NK-92 (cell line): ENCODE measurements at regions not wholly inside any gene's neighbourhood (a gene's known extent, or its start where the extent isn't known, plus 50 kb on each side); places are given as distances from the start of the nearest gene placed in this dataset.
"Not testable (repeated sequence)": the region's sequence is repeated elsewhere in the genome, so short reads cannot be mapped to it uniquely, and the experiment has no call there.

Experiments used
- DNase-seq: peaks from one replicate; lab custom pipeline; 2025; ENCODE audit not compliant: unreplicated experiment; lab: John Stamatoyannopoulos, UW

DNA sequence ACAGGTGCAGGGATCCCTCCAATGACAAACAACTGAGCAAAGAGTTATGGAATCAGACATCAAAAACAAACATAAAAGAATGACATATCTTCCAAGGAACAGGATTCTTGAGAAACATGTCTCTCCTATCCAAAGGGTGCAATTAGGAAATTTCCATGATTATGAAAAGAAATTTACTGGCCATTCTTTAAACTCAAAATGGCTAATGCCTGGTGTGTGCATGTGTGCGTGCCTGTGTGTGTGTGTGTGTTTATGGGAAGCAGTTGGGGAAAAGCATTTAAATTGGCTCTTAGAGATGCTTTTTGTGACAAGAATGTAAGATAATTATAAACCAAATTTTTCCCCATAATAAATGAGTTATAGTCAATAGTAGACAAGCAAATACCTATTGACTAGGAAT is 320.5 kb upstream of the THBS1 start:
- DNase-seq = no peak

DNA sequence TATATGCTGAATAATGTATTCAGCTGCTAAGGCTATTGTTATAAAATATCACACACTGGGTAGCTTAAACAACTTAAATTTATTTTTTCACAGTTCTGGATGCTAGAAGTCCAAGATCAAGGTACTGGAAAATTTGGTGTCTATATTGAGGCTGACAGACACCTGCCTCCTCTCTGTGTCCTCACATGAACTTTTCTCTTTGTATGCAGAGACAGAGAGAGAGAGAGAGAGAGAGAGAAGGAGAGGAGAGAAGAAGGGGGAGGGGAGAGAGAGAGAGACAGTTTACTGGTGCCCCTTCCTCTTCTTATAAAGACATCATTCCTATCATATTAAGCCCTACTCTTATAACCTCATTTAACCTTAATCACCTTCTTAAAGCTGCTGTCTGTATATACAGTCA is 320.1 kb upstream of the THBS1 start:
- no peak for DNase-seq

DNA sequence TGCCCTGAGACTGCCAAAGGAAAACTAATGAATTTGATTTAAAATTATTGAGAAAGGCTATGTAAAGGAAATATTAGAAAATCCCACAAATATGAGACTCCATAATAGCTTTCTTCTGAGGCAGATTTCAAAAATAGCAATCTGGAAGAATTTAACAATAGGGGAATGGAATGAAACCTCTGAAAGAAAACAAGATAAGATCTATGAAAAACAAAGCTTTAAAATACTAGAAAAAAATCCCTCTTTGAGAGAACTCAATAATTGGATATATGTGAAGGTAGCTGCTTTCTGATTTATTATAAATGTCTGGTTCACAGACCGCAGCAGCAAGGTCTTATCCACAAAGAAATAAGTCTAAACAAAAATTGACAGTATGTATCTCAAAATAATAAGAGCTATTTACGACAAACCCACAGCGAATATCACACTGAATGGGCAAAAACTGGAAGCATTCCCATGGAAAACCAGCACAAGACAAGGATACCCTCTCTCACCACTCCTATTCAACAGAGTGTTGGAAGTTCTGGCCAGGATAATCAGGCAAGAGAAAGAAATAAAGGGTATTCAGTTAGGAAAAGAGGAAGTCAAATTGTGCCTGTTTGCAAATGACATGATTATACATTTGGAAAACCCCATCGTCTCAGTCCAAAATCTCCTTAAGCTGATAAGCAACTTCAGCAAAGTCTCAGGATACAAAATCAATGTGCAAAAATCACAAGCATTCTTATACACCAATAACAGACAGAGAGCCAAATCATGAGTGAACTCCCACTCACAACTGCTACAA is 319.3 kb upstream of the THBS1 start:
- not testable (repeated sequence) for DNase-seq

DNA sequence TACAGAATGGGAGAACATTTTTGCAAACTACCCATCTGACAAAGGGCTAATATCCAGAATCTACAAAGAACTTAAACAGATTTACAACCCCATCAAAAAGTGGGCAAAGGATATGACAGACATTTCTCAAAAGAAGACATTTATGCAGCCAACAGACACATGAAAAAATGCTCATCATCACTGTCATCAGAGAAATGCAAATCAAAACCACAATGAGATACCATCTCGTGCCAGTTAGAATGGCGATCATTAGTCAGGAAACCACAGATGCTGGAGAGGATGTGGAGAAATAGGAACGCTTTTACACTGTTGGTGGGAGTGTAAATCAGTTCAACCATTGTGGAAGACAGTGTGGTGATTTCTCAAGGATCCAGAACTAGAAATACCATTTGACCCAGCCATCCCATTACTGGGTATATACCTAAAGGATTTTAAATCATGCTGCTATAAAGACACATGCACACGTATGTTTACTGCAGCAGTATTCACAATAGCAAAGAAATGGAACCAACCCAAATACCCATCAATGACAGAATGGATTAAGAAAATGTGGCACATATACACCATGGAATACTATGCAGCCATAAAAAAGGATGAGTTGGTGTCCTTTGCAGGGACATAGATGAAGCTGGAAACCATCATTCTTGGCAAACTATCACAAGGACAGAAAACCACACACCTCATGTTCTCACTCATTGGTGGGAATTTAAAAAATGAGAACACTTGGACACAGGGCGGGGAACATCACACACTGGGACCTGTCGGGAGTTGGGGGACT is 317.7 kb upstream of the THBS1 start:
- DNase-seq = not testable (repeated sequence)

DNA sequence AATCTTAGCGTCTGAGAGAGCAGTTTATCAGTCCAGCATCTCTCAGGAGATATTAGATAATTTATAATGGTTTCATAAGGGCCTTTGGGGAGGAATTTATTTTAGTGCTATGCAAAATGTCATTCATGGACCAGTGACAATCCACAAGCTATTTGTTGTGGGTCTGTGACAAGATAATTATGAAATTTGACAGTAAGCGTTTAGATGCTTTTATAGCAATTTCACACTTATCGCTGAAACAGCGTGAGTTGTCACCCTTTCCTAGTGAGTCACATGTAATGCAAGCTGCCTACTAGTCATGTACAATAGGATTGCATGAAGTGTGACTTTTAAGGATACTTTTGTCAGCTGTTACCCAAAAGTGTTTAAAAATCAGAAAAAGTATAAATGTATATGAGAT is 315.6 kb upstream of the THBS1 start:
- DNase-seq = no peak

DNA sequence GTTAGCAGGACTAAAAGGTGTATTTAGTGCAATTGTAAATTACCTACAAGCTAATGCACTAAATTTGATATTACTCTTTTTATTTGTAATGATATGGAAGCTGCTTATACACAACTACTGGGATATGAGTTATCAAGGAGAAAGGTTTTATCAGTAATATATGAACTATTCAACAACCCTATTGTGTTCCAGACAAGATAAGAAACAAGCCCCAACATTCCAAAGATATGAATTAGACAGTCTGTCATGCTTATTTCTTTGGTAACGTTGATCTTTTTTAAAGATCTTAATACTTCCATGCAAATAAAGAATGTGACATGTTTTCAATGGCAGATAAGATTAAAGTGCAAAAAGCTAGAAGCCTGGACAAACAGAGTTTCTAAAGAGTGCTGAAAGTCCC is 314.0 kb upstream of the THBS1 start:
- no peak for DNase-seq

DNA sequence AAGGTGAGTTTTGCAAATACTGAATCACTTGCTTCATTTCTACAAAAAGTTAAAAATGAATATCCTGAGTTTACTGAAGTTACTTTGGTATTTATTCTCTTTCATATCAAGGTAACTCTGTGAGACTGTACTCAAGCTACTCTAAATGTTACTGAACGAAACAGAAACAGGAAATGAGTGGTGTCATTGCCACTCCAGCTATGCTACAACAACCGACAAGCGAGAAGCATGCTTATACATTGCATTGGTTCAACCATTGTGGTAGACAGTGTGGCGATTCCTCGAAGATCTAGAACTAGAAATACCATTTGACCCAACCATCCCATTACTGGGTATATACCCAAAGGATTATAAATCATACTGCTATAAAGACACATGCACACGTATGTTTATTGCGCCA is 313.2 kb upstream of the THBS1 start:
- no peak for DNase-seq

DNA sequence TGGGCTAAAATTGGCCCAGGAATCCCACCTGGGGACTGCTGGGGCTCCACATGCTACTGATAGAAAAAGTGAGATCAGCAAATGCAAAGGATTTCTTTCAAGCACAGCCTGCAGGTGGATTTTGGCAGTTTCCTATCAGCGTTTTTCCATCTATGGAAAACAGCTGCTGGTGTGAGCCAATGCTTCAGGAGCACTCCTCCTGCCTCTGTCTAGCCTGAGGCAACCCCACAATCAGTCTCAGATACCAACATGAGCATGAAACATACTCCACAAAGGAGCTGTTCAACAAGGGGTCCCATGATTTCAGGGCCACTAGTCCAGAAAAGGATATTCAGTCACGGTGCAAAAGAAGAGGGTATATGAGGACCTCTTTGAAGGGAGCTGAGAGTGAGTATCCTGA is 311.5 kb upstream of the THBS1 start:
- no peak for DNase-seq

DNA sequence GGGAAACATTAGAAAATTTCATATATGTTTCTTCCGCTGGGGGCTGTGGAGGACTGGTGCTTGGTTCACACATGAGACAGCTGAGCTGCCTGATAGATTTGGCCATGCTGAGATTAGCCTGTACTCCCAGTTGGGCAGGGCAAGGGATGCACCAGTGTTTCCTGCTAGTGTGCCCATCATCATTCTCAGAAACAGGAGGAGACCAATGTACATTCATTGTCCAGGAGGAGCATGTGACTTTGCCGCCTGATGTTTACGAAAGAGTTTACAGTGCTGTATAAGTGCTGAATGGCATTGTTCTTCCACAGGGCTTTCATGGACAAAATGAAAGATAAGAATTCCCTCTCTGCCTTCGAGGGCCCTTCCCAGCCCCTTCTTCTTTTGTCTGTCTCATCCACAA is 311.1 kb upstream of the THBS1 start:
- DNase-seq = no peak

DNA sequence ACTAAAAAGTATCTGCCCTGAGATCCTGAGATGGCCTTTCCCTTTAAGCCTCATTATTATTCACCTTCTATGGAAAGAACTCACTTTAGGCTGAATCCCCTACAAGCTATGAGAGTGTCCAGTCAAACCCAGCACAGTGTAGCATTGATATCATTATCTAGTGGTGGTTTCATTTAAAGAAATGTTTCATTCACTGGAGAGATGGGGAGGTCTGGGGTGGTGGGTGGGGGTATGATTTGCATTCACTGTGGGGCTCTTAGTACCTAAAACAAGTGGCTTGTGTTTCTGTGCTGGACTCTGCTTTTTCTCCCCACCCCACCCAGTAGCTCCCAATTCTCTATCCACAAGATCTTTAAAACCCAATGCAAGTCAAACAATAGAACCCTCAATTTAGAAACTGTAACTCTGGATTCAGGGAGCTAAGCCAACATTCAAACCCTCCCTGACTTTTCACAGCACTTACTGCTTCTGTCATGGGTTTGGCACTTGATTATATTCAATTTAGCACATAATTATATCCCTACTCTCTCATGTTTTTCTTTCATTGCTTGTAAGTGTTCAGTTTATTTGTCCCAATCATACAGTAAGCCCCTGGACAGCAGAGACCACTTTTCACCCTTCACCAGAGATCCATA is 310.5 kb upstream of the THBS1 start:
- no peak for DNase-seq

DNA sequence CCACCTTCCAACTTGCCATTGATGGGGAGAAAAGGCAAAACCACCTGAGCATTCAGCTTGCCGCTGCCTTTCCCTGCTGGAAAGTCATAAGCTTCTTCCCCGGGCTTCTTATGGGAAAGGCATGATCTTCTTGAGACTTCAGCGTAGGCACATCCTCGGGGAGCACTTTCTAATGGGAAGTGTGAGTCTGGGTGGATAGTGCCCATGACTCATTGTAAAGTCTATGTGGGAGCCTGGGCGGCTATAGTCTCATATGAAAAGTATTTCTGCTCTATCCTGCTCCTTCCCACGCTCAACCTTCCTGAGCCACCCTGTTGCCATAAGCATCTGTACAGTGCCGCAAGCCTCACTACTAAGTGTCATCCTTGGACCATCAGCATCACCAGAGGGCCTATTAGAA is 309.9 kb upstream of the THBS1 start:
- DNase-seq = no peak

DNA sequence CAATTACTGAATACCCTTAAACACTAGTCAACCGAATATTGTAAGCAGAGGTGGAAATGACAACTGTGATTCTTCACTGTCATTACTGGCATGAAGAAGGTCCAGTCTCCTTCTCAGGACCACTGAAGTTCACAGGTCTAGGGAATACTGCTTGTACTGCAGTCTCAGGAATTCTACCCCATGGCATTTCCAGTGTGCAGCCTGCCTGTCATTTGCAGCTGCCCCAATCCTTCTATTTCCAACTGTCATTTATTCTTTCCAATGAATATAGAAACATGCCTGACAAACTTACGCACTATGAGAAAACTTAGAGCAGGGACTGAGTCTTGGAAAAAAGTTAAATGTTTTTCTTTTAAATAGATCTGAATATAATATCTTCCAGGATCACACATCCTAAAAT is 308.0 kb upstream of the THBS1 start:
- no peak for DNase-seq

DNA sequence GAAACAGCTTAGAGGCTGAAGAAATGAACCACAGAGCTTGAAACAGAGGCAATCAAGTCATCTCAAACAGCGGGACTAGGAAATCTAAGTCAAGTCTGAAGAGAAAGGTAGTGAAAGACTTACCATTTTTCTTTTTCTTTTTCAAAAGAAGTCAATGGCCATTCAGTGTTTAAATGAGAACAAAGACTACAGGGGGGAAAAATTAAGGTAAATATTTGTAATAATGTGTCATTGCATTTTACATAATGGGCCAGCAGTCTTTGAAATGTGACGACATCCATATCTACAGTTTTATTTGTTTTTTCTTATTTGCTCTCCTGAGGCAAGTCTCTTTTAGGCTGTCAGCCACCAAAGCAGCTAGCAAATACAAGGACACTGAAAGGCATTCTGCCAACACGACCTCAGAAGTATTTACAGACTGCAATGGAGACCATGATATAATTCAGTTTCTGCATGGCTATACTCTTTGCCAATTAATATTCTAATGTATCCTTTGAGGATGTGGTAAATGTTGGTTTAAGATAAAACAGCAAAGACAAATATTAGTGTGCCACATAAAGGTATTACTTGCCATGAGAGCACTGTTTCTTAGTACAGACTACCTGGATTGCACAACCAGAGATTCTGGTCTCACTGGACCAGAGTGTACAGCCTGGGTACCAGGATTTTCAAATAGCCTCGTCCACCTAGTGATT is 307.0 kb upstream of the THBS1 start:
- no peak for DNase-seq

DNA sequence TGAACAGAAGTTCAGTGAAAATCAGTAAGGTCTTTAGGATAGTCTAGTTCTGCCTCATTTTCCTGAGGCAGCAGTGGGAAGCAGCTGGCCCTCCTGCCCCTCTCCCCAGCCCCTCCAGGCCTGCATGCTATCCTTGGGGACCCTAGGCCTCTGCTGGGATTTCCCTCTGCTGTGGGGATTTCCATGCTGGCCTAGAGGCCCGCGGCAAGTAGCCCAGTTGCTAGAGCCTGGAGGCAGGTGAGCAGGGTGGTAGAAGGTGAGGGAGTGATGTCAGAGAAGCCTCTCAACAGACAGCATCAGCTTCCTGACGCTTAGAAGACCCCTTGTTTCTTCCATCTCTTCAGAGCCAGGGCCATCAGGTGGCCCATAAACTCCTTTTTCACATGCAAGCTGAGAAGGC is 305.8 kb upstream of the THBS1 start:
- DNase-seq = no peak

DNA sequence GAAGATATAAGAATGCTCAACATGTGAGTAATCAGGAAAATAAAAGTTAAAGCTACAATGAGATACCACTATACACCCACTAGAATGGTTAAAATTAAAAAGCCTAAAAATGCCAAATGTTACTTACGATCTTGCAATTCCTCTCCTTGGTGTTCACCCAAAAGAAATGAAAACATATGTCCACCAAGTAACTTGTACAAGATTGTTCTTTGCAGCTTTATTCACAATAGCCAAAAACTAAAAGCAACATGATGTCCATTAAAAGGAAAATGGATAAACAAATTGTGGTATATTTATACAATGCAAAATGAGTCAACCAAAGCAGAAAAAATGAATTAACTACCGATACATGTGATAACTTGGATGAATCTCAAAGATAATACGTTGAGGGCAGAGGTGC is 301.6 kb upstream of the THBS1 start:
- DNase-seq = no peak

DNA sequence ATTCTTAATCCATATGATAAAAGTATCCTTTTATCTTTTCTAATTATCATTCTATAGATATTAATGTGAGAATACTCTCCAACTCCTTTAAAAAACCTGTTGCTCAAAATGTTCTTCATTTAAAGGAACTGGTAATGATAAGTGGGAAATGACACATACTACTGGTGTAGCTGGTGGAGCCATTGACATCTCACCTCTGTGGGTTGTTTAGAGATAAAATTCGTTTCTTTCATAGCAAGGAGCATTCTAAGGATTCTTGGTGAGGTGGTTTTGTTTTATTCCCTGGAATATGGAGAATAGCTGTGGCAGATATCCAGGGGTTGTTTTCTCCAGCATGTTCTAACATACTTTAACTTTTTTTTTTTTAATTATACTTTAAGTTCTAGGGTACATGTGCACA is 299.8 kb upstream of the THBS1 start:
- no peak for DNase-seq

DNA sequence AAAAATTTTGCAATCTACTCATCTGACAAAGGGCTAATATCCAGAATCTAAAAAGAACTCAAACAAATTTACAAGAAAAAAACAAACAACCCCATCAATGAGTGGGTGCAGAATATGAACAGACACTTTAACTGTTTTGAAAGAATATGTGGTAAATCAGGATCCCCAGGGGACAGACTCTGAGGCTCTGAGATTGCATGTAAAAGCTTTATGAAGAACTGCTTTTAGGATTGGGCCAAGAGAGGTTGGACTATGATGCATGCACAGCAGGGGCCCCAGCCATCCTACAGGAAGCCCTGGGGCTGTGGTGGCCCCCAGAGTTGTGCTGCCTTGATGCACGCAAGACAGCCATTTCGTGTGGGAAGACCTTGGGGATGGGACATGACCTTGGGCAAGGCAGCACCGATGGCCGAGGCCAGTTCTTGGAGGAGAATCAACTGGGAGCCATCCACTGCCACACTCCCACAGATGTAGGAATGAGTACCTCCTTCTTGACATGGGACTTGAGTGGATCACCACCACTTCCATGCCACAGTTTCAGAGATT is 298.1 kb upstream of the THBS1 start:
- DNase-seq = no peak

DNA sequence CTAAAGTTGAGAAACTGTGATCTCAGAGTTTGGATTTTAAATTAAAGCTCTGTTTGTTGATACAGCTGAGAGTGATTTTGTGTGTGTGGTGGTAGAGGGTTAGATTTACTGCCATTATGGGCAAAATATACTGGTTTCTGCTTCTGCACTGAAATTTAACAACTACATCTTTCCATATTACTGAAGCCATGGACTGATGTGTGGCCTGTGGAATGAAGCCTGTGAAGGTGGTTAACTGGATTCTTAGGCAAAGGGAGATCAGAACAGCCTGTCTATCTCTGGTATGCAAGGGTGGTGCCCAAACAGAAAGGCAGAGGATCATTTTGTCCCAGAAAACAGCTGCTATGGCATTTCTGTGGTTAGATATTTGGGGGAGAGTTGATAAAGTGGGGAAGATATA is 297.3 kb upstream of the THBS1 start:
- no peak for DNase-seq

DNA sequence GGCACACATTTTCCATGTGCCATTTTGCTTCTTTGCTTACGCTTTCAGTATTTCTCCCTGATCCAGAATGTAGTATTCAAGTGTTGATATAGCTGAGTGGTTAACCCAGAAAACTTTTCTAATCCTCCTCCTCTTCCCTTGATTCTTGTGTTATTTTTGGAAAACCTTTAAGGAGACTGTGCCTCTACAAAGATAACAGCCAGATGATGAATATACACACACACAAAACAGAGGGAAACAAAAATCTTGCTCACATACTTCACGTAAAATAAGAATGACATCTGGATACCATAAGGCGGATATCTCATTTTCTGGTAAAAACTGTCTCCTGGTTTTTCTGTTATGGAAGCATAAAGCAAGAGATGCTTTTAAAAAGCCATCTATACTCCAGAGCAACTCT is 295.8 kb upstream of the THBS1 start:
- no peak for DNase-seq

DNA sequence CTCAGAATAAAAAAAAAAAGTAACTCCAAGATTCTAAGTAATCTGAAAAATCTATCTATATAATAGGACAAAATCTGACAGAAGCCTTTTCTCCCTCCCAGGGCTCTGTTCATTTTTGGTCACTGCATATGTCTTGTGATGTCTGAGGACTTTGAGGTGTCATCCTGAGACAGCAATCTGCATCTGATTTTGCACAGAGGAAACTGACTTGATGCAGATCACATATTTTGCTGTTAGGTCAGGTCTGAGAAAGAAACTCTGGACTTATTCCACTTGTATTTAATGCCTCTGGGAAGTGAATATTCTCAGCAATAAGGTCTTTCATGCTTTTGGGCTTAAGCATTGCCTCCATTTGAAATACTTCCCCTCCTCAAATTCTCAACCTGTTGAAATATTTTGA is 295.2 kb upstream of the THBS1 start:
- no peak for DNase-seq

DNA sequence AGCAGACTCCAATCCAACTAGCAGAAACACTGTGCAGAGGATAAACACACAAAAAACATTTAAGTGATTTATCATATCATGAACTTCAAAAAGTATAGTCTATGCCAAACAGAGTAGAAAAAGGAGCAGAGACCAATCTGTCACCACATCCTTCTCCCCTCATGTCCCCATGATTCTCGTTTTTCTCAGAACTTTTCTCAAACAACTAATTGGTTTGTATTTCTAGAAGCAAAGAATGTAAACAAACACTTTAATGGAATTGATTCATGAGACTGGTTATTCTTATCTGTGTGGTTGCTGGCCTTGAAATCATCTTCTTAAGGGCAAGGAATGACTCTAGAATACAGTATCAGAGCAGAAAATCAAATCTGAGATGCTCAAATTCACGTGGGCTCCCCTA is 294.2 kb upstream of the THBS1 start:
- DNase-seq = no peak
